ENCODE measurements at regions not wholly inside any gene's neighbourhood (a gene's known extent, or its start where the extent isn't known, plus 50 kb on each side); places are given as distances from the start of the nearest gene placed in this dataset.

GRCh38 chr10:4683838-4684237, 142.2 kb upstream of the AKR1E2 start:
- no peak for TF ChIP-seq CTCF (IDR thresholded peaks at IDR 0.05 in 4 of 5, conservative IDR thresholded peaks at IDR 0.05 in 1 of 5)
- no peak for TF ChIP-seq POLR2A (IDR thresholded peaks at IDR 0.05)
